ENCODE measurements at regions not wholly inside any gene's neighbourhood (a gene's known extent, or its start where the extent isn't known, plus 50 kb on each side); places are given as distances from the start of the nearest gene placed in this dataset.
"Not testable (repeated sequence)": the region's sequence is repeated elsewhere in the genome, so short reads cannot be mapped to it uniquely, and the experiment has no call there.

- not testable (repeated sequence) for DNase-seq (ENCODE audit: extremely low read depth in 1 of 11, low read depth in 9 of 11, low spot score in 4 of 11)
Measured at GRCh38 chr11:129712486-129713240, 103.0 kb upstream of the TMEM45B start.

- DNase-seq (ENCODE audit: extremely low read depth in 1 of 11, low read depth in 9 of 11, low spot score in 4 of 11), result no peak
Measured at GRCh38 chr11:129719037-129719436, 96.6 kb upstream of the TMEM45B start.

DNA sequence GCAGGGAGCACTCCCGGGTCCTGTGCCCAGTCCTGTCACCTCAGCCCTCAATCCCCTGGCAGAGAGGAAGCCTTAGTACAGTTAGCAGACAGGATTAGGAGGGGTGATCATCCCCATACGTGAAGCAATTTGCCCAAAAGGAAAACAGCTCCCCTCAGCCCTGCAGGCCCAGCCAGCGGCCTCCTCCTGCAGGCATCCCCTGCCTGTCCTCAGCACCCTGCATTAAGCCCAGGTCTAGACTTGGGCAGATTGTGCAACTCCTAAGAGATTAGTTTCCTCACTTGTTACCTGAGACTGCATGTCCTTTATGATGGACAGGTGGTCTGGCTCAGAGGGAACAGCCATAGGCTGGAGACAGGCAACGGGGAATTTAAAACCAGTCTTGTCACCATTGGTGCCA lies 95.5 kb upstream of the TMEM45B start:
- DNase-seq (ENCODE audit: extremely low read depth in 1 of 11, low read depth in 9 of 11, low spot score in 4 of 11), result no peak

DNA sequence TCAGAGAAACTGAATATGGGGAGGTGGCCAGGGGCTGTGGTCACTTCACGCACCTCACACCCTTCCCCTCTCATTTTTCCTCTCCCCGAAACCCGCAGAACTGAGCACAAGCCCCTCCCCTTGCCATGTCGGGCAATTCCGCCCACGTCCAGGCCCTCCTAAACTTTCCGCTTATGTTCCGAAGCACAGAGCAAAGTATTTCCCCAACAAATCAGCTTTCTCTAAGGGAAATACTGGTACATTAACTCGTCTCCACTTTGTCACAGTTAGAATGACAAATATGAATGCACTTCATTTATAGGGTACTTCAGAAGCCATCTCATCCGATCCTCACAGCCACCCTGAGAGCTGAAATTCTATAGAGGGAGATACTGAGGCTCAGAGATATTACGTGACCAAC lies 94.7 kb upstream of the TMEM45B start:
- no peak for DNase-seq (ENCODE audit: extremely low read depth in 1 of 11, low read depth in 9 of 11, low spot score in 4 of 11)

GRCh38 chr11:129721685-129722084 lies 94.0 kb upstream of the TMEM45B start:
- no peak for DNase-seq (ENCODE audit: extremely low read depth in 1 of 11, low read depth in 9 of 11, low spot score in 4 of 11)

DNA sequence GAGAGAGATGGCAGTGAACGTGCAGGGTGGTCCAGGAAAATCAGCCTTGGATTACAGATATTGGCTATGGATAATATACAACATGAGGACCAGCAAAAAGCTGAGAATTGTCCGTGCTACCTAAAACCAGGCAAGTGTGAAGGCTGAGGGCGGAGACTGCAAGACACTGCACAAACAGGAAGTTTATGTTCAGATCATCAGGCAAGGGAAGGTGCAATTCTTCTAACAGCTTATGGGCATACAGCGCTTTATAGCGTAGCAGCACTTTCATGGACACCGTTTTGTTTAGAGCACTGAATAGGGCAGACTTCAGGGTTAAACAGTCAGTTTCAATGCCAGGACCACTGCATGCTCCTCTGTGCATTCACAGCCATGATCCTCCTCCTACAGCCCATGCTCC lies 93.1 kb upstream of the TMEM45B start:
- DNase-seq (ENCODE audit: extremely low read depth in 1 of 11, low read depth in 9 of 11, low spot score in 4 of 11), result no peak

DNA sequence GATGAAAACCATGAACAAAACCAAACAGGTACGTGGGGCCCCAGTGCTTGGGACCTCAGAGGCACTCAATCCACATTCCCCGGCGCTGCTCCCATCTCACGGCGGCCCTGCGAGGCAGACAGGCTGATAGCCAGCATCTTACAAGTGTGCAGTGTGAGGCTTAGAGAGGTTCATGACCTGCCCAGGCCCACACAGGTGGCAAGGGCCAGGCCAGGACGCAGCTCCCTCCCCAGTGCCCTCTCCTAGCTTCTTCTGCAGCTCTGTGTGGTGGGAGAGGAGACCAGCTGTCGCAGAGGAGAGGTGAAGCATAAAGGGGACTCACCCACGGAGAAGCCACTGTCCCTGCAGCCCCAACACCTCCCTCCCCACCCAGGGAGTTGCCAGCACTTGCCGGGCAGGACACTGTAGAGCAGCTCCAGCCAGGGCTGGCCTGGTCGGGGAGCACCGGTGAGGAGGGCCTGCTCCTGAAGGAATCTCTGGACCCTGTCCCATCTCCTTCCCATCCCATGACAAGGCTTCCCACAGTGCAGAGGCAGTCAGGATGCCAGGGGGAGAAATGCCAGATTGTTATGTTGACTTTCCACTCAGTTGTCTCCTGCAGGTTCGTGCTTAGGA lies 92.4 kb upstream of the TMEM45B start:
- no peak for DNase-seq (ENCODE audit: extremely low read depth in 1 of 11, low read depth in 9 of 11, low spot score in 4 of 11)

DNA sequence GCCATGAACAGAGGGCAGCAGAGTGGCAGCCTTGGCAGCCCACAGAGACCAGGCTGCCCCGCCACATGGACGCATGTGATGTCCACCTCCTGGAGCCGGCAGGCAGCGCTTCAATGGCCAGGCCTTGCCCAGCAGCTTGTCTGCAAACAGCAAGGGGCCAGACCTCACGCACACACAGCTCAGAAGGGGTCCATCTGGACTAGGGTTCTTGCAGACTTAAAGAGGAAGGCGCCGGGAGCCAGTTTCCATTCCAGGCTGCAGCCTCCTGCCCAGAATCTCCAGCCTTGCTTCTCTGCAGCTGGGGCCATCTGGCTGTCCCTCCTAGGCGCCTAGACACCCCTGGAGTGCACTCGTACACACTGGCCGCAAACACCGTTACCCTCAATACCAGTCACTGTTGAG lies 91.9 kb upstream of the TMEM45B start:
- no peak for DNase-seq (ENCODE audit: extremely low read depth in 1 of 11, low read depth in 9 of 11, low spot score in 4 of 11)

GRCh38 chr11:129724866-129725265 lies 90.8 kb upstream of the TMEM45B start:
- no peak for DNase-seq (ENCODE audit: extremely low read depth in 1 of 11, low read depth in 9 of 11, low spot score in 4 of 11)

- no peak for DNase-seq (ENCODE audit: extremely low read depth in 1 of 11, low read depth in 9 of 11, low spot score in 4 of 11)
Measured at GRCh38 chr11:129726179-129726578, 89.5 kb upstream of the TMEM45B start.

GRCh38 chr11:129728581-129728980 lies 87.1 kb upstream of the TMEM45B start:
- DNase-seq (ENCODE audit: extremely low read depth in 1 of 11, low read depth in 9 of 11, low spot score in 4 of 11), result peak in 8 of 11 donors; percentile 32 to 67 (median 48)

GRCh38 chr11:129729216-129729615 lies 86.4 kb upstream of the TMEM45B start:
- no peak for DNase-seq (ENCODE audit: extremely low read depth in 1 of 11, low read depth in 9 of 11, low spot score in 4 of 11)

DNA sequence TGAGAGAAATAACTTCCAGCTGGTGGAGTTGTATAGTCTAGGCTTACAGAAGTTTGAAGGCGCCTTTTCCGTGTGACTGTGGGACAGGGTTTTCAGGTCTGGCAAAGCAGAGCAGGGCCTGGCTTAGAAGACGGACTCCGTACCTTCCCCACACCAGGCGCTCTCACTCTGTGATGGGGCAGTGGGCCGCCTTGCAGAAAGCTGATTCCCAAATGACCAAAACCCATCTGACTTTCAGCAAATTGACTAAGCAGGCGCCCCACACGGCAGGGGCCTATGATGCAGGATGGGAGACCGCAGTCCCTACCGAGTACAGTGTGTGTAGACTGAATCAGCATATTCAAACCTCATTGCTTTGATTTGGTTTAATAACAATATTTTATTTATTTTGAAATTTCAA lies 85.8 kb upstream of the TMEM45B start:
- DNase-seq (ENCODE audit: extremely low read depth in 1 of 11, low read depth in 9 of 11, low spot score in 4 of 11), result no peak

DNA sequence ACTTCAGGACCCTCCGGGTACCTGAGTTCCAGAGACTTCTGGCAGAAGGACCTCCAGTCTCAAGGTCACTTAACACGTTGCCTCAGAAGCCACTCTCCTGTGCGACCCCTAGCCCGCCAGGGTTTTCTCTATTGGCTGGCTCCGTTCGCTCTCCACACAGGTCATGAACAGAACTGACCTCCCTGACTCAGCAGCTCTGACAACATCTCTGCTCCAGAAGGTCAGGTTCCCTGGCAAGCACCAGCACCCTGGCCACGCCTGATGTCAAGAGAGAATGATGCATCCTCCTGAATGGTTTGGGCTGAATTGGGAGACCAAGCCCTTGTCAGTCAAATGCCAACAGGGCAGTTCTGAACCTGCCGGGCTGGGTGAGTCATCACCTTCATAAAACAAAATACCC lies 84.3 kb upstream of the TMEM45B start:
- DNase-seq (ENCODE audit: extremely low read depth in 1 of 11, low read depth in 9 of 11, low spot score in 4 of 11), result no peak

GRCh38 chr11:129732941-129733340 lies 82.7 kb upstream of the TMEM45B start:
- DNase-seq (ENCODE audit: extremely low read depth in 1 of 11, low read depth in 9 of 11, low spot score in 4 of 11), result no peak

GRCh38 chr11:129733384-129733783 lies 82.3 kb upstream of the TMEM45B start:
- no peak for DNase-seq (ENCODE audit: extremely low read depth in 1 of 11, low read depth in 9 of 11, low spot score in 4 of 11)

DNA sequence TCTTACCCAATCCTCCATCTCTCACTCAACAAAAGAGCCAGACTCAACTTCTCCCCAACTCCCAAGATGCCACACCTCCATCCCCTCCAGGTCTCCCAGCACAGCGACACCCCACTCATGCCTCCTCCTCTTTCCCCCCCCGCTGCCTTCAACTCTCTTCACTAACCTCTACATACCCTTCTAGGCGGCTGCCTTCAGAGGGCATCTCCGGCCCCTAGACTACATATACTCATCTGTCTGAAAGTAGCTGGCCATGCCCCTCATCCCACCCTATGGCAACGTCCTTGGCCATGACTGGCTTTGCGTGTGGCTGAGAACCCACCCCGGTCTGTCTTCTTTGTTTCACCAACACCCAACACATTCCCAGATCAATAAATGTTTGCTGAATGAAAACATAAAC lies 81.7 kb upstream of the TMEM45B start:
- no peak for DNase-seq (ENCODE audit: extremely low read depth in 1 of 11, low read depth in 9 of 11, low spot score in 4 of 11)

DNA sequence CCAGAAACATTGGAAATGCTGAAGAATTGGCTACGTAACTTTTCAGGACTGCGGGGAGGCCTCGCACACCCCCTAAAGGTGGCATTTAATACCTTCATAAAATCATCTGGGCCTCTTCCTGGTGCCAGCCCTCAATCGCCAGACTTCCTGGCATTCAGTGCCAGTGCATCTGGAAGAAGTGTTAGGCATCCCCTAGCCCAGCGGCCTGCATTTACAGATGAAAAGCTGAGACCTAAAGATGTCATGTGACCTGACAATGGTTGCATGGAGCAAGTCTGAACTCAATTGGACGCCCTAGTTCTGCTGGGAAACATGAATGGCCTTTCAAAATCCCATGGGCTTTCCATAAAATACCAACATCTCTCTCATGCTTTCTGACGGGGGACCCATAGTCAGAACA lies 81.0 kb upstream of the TMEM45B start:
- no peak for DNase-seq (ENCODE audit: extremely low read depth in 1 of 11, low read depth in 9 of 11, low spot score in 4 of 11)

DNA sequence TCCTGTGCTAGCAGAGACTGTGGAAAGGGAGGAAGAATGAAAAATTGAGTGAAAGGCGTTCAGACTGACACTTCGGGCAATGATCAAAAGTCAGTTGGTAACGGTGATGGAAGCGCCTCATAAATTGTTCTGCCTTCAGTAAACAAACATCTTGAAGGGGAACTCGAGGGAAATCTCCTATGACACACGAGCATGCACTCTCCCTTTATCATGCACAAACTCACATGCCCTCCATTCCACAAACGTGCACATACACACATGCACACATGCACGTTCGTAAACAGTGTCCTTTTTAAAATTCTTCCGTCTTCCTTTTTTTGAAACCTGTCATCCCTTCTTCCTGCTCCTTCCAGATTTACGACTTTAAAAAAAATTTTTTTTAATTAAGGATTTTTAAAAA lies 77.8 kb upstream of the TMEM45B start:
- DNase-seq (ENCODE audit: extremely low read depth in 1 of 11, low read depth in 9 of 11, low spot score in 4 of 11), result no peak

- no peak for DNase-seq (ENCODE audit: extremely low read depth in 1 of 11, low read depth in 9 of 11, low spot score in 4 of 11)
Measured at GRCh38 chr11:129738242-129738641, 77.4 kb upstream of the TMEM45B start.

DNA sequence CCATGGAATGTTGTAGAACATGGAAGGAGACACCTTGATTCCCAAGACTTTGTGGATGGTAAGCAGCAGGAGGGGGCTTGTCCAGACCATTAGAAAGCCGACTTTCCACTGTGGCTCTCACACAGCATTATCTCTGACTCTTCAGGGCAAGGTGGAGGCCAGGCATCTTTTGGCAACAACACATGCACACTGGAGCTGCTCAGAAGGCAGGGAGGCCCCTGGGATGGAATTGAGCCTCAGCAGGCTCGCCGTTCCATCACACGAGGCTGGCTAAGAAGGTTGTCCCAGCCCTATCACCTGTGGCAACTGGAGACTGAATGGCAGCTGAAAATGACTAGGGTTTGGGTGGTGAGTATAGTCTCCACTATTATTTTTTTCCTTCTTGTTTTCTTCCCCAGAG lies 76.3 kb upstream of the TMEM45B start:
- DNase-seq (ENCODE audit: extremely low read depth in 1 of 11, low read depth in 9 of 11, low spot score in 4 of 11), result no peak
